ENCODE measurements at regions not wholly inside any gene's neighbourhood (a gene's known extent, or its start where the extent isn't known, plus 50 kb on each side); places are given as distances from the start of the nearest gene placed in this dataset.

DNA sequence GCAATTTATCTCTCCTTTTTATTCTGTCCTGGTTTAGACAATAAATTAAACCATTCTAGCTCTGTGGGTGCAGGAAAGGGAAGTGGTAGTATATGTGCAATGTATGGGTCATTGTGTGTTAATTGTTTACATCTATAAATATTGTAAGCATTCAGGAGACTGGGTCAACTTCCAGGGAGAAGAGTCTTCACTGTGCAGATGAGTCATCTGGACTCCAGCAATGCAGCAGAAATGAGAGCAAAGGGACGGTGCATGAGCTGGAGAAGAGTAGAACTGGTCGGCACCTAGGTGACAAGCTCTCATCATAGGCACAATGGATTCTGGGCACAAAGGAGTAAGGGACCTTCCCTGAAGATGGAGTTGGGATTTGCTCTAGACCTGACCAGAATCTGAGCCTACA is 211.1 kb upstream of the DAAM1 start:
- TF ChIP-seq FOXJ3 (CRISPR knock-in tag; IDR thresholded peaks at IDR 0.05) (no peak), SMC3 (IDR thresholded peaks at IDR 0.05; ENCODE audit: low read depth, low read length) (no peak), EZH2phosphoT487 (IDR thresholded peaks at IDR 0.05; ENCODE audit: borderline replicate concordance, low read depth) (no peak), GATA2 (CRISPR knock-in tag; IDR thresholded peaks at IDR 0.05) (no peak), TAF1 (IDR thresholded peaks at IDR 0.05; ENCODE audit: borderline replicate concordance, low read depth, low read length) (no peak), TEAD4 (IDR thresholded peaks at IDR 0.05; ENCODE audit: borderline replicate concordance, insufficient read depth) (no peak)
- TF ChIP-seq, protein P1, sequence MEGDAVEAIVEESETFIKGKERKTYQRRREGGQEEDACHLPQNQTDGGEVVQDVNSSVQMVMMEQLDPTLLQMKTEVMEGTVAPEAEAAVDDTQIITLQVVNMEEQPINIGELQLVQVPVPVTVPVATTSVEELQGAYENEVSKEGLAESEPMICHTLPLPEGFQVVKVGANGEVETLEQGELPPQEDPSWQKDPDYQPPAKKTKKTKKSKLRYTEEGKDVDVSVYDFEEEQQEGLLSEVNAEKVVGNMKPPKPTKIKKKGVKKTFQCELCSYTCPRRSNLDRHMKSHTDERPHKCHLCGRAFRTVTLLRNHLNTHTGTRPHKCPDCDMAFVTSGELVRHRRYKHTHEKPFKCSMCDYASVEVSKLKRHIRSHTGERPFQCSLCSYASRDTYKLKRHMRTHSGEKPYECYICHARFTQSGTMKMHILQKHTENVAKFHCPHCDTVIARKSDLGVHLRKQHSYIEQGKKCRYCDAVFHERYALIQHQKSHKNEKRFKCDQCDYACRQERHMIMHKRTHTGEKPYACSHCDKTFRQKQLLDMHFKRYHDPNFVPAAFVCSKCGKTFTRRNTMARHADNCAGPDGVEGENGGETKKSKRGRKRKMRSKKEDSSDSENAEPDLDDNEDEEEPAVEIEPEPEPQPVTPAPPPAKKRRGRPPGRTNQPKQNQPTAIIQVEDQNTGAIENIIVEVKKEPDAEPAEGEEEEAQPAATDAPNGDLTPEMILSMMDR (IDR thresholded peaks at IDR 0.05): no peak
